Trophoblast cell (in vitro differentiated cells and primary cell): ENCODE measurements at regions not wholly inside any gene's neighbourhood (a gene's known extent, or its start where the extent isn't known, plus 50 kb on each side); places are given as distances from the start of the nearest gene placed in this dataset.

ENCODE experiments used
- DNase-seq, 2 donors: peaks; one replicate each; pipeline ENCODE4 v3.0.0-alpha.2; 2016
- H2AFZ ChIP-seq: 2 replicates; pipeline ENCODE4 v1.6.1; 2013; ENCODE audit warnings: low read length, moderate library complexity, mild to moderate bottlenecking; ENCODE audit not compliant: insufficient read depth, poor library complexity
- H2AK5ac ChIP-seq: 2 replicates; pipeline ENCODE4 v1.6.1; 2013; ENCODE audit warnings: mild to moderate bottlenecking, low read length
- H2BK120ac ChIP-seq: 2 replicates; pipeline ENCODE4 v1.6.1; 2013; ENCODE audit warnings: low read length, mild to moderate bottlenecking, moderate library complexity; ENCODE audit not compliant: insufficient read depth, poor library complexity
- H2BK12ac ChIP-seq: 2 replicates; pipeline ENCODE4 v1.6.1; 2013; ENCODE audit warnings: mild to moderate bottlenecking, low read length, moderate library complexity
- H2BK5ac ChIP-seq: 2 replicates; pipeline ENCODE4 v1.6.1; 2013; ENCODE audit warnings: low read length, low read depth, moderate library complexity, mild to moderate bottlenecking; ENCODE audit not compliant: poor library complexity
- H3K14ac ChIP-seq: 2 replicates; pipeline ENCODE4 v1.6.1; 2013; ENCODE audit warnings: mild to moderate bottlenecking, low read length
- H3K18ac ChIP-seq: 2 replicates; pipeline ENCODE4 v1.6.1; 2013; ENCODE audit warnings: mild to moderate bottlenecking, low read length
- H3K23ac ChIP-seq: 2 replicates; pipeline ENCODE4 v1.6.1; 2013; ENCODE audit warnings: low read length
- H3K27ac ChIP-seq: 2 replicates; pipeline ENCODE4 v1.5.1; 2013; ENCODE audit warnings: low read depth, mild to moderate bottlenecking, inconsistent platforms, low read length, moderate library complexity
- H3K27me3 ChIP-seq: 2 replicates; pipeline ENCODE4 v1.6.1; 2013; ENCODE audit warnings: inconsistent platforms, mild to moderate bottlenecking, low read length, moderate library complexity; ENCODE audit not compliant: insufficient read depth
- H3K36me3 ChIP-seq, 2 experiments: 1 replicate in 1 of 2; 2 replicates in 1 of 2; pipeline ENCODE4 v1.6.1; 2013; ENCODE audit warnings: low read length in 2 of 2, mild to moderate bottlenecking in 2 of 2, moderate library complexity in 1 of 2; ENCODE audit not compliant: insufficient read depth in 2 of 2, control insufficient read depth in 1 of 2
- H3K4ac ChIP-seq: 2 replicates; pipeline ENCODE4 v1.6.1; 2013; ENCODE audit warnings: low read depth, mild to moderate bottlenecking, low read length, moderate library complexity
- H3K4me1 ChIP-seq, 2 experiments: 1 replicate in 1 of 2; 2 replicates in 1 of 2; pipeline ENCODE4 v1.6.1; 2013; ENCODE audit warnings: low read length in 2 of 2, mild to moderate bottlenecking in 2 of 2, moderate library complexity in 1 of 2; ENCODE audit not compliant: insufficient read depth in 2 of 2, control insufficient read depth in 1 of 2
- H3K4me2 ChIP-seq: 2 replicates; pipeline ENCODE4 v1.6.1; 2013; ENCODE audit warnings: inconsistent platforms, mild to moderate bottlenecking, low read length, moderate library complexity
- H3K4me3 ChIP-seq: 2 replicates; pipeline ENCODE4 v1.5.1; 2013; ENCODE audit warnings: mild to moderate bottlenecking, low read depth, low read length, inconsistent platforms
- H3K79me1 ChIP-seq: one replicate; pipeline ENCODE4 v1.6.1; 2013; ENCODE audit warnings: low read length
- H3K79me2 ChIP-seq: 2 replicates; pipeline ENCODE4 v1.6.1; 2013; ENCODE audit warnings: low read length, mild to moderate bottlenecking; ENCODE audit not compliant: control insufficient read depth, insufficient read depth, poor library complexity
- H3K9ac ChIP-seq: 2 replicates; pipeline ENCODE4 v1.6.1; 2013; ENCODE audit warnings: mild to moderate bottlenecking, low read length
- H3K9me3 ChIP-seq: 2 replicates; pipeline ENCODE4 v1.6.1; 2013; ENCODE audit warnings: low read depth, mild to moderate bottlenecking, control low read depth, inconsistent platforms, low read length; ENCODE audit not compliant: insufficient read depth
- H4K12ac ChIP-seq: 2 replicates; pipeline ENCODE4 v1.6.1; 2013; ENCODE audit warnings: low read depth, mild to moderate bottlenecking, low read length, moderate library complexity
- H4K8ac ChIP-seq: 2 replicates; pipeline ENCODE4 v1.6.1; 2013; ENCODE audit warnings: low read depth, mild to moderate bottlenecking, low read length, moderate library complexity
- H4K91ac ChIP-seq: one replicate; pipeline ENCODE4 v1.6.1; 2013; ENCODE audit warnings: low read depth, mild to moderate bottlenecking, low read length, moderate library complexity
- WGBS: extraction: QIAGEN DNeasy Blood & Tissue Kit; methylation state at CpG from one replicate; pipeline ENCODE4 v1.1.7; 2013; ENCODE audit warnings: missing lambda C conversion rate; ENCODE audit not compliant: insufficient read length, insufficient coverage; ENCODE audit errors: extremely low coverage; 5-methylcytosine and 5-hydroxymethylcytosine counted together

DNA sequence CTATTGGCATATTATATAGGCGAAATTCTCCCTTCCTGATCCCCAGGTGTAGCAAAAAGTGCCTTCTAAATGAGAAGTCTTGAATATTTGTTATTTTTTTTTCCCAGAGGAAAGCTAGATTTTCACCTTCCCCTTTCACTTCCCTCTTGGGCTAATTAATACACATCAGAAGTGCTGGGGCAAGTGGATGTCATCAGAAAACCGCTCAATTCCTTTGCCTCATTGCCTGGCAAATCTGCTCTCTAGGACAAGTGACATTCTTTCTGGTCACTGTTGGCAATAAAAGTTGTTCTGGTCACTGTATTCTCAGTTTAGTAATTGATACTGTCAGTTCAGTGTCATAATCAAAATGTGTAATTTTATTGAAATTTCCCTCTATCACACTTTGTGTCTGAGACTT is 174.5 kb downstream of the ETNK1 start:
- no peak overlapping the region for H2AFZ ChIP-seq
- WGBS: no CpG with 5 or more reads among the region's 2 CpGs

DNA sequence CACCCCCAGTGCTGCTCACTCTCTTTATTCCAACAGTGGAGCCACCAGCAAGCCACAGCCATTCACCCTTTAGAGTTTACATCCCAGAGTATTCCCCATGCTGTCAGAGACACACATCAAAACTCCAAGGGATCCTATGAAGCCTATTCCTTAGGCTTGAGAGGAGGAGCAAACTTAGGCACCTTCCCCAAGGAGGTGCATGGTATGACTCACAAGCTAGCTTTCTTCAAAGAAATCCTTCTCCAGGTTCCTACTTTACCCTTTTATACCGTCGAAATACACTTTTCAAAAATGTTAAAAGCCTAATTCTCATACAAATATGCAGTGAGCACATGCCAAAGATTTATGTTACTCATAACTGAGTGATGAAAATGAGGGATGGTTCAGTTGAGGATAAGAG is 175.4 kb downstream of the ETNK1 start:
- H3K4me1 ChIP-seq: peaks cover 0 to 2% of the 10 kb centered on the region in 2 experiments
- H3K9me3 ChIP-seq: no peaks in the 10 kb centered on the region
- DNase-seq: peak; percentile 5 to 80
- H3K18ac ChIP-seq: no peak overlapping the region
- no peak overlapping the region for H2AFZ ChIP-seq
- no peak overlapping the region for H2AK5ac ChIP-seq
- H3K14ac ChIP-seq: no peak overlapping the region
- H3K9ac ChIP-seq: no peak overlapping the region
- H3K79me1 ChIP-seq: no peaks in the 10 kb centered on the region
- H2BK12ac ChIP-seq: no peak overlapping the region
- no peak overlapping the region for H4K8ac ChIP-seq
- no peak overlapping the region for H3K4ac ChIP-seq
- no peak overlapping the region for H4K12ac ChIP-seq
- no peak overlapping the region for H2BK5ac ChIP-seq
- H3K27me3 ChIP-seq: no peaks in the 10 kb centered on the region
- H3K4me3 ChIP-seq: no peak overlapping the region
- no peak overlapping the region for H3K23ac ChIP-seq
- no peaks in the 10 kb centered on the region for H3K79me2 ChIP-seq
- H2BK120ac ChIP-seq: no peak overlapping the region
- no peak overlapping the region for H3K4me2 ChIP-seq
- WGBS: 100% methylated on average over 2 of the region's 2 CpGs
- H4K91ac ChIP-seq: no peak overlapping the region
- no peak overlapping the region for H3K27ac ChIP-seq
- no peaks in the 10 kb centered on the region for H3K36me3 ChIP-seq

More for the DNA sequence above, 174.5 kb downstream of the ETNK1 start:
- H3K9me3 ChIP-seq: no peaks in the 10 kb centered on the region
- H4K12ac ChIP-seq: no peak overlapping the region
- no peak overlapping the region for H3K9ac ChIP-seq
- DNase-seq: no peak
- H2AK5ac ChIP-seq: no peak overlapping the region
- no peak overlapping the region for H2BK5ac ChIP-seq
- H3K27me3 ChIP-seq: no peaks in the 10 kb centered on the region
- H3K79me1 ChIP-seq: no peaks in the 10 kb centered on the region
- no peak overlapping the region for H2BK120ac ChIP-seq
- H4K8ac ChIP-seq: no peak overlapping the region
- peaks cover 0 to 2% of the 10 kb centered on the region in 2 experiments for H3K4me1 ChIP-seq
- no peak overlapping the region for H3K23ac ChIP-seq
- H3K4ac ChIP-seq: no peak overlapping the region
- no peak overlapping the region for H3K4me3 ChIP-seq
- no peak overlapping the region for H3K27ac ChIP-seq
- H3K14ac ChIP-seq: no peak overlapping the region
- no peak overlapping the region for H3K18ac ChIP-seq
- H3K4me2 ChIP-seq: no peak overlapping the region
- no peak overlapping the region for H2BK12ac ChIP-seq
- no peaks in the 10 kb centered on the region for H3K79me2 ChIP-seq
- no peaks in the 10 kb centered on the region for H3K36me3 ChIP-seq
- H4K91ac ChIP-seq: no peak overlapping the region

DNA sequence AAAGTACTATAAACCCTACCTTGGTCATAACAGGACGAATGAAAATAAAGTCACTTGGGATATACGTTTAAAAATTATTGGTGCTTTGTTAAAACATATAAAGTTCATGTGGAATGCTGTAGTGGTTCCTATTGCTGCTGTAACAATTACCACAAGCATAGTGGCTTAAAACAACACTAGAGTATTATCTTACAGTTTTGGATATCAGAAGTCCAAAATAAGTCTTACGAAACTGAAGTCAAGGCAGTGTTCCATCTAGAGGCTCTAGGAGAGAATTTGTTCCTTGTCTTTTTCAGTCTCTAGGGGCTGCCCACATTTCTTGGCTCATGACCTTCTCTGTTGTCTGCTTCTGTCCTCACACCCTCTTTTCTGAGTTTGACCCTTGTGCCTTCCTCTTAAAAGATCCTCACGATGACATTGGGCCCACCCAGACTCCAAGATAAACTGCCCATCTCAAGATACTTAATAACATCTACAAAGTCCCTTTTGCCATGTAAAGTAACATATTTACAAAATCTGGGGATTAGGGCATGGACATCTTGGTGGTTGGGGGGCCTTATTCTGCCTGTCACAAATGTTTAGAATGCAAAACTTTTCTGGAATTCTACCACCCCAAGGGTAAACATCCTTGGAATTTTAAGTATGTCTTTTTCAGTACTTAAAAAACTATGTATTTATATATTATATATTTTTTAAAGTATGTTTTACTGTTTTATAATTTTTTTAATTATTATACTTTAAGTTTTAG is 178.1 kb downstream of the ETNK1 start:
- H2BK12ac ChIP-seq: no peak overlapping the region
- no peak overlapping the region for H4K8ac ChIP-seq
- WGBS: no CpG with 5 or more reads among the region's 4 CpGs

DNA sequence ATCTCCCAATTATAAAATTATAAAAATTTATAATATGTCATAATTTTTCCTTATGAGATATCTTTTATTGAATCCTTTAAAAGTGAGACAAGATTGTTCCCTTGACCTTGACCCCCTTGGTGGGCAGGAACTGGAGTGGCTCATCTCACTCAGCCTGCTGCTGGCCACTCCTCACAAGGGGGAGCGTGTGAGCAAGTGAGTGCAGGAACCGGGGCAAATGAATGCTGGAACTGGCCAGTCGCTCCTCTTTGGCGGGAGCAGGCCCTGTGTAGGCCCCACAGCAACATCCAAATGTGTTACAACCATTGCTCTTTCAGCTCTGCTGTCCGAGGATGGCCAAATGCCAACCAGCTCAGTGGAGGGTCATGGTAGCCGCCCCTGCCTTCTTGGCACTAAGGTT is 178.8 kb downstream of the ETNK1 start:
- no peak overlapping the region for H2AK5ac ChIP-seq
- no peak overlapping the region for H3K4me3 ChIP-seq
- H2BK5ac ChIP-seq: no peak overlapping the region
- H3K9me3 ChIP-seq: no peaks in the 10 kb centered on the region
- H3K23ac ChIP-seq: no peak overlapping the region
- no peak overlapping the region for H3K27ac ChIP-seq
- no peak overlapping the region for H4K91ac ChIP-seq
- H2BK120ac ChIP-seq: no peak overlapping the region
- no peaks in the 10 kb centered on the region for H3K36me3 ChIP-seq
- no peak for DNase-seq
- H4K12ac ChIP-seq: no peak overlapping the region
- H3K4ac ChIP-seq: no peak overlapping the region
- H3K27me3 ChIP-seq: no peaks in the 10 kb centered on the region
- no peak overlapping the region for H2AFZ ChIP-seq
- H4K8ac ChIP-seq: no peak overlapping the region
- no peaks in the 10 kb centered on the region for H3K79me2 ChIP-seq
- no peak overlapping the region for H3K18ac ChIP-seq
- no CpG with 5 or more reads among the region's 6 CpGs for WGBS
- no peak overlapping the region for H3K9ac ChIP-seq
- no peak overlapping the region for H2BK12ac ChIP-seq
- no peak overlapping the region for H3K14ac ChIP-seq
- peaks cover 0 to 2% of the 10 kb centered on the region in 2 experiments for H3K4me1 ChIP-seq
- no peaks in the 10 kb centered on the region for H3K79me1 ChIP-seq
- no peak overlapping the region for H3K4me2 ChIP-seq

More for the DNA sequence above, 178.1 kb downstream of the ETNK1 start:
- Histone ChIP-seq H2BK120ac (no peak overlapping the region), H3K4ac (no peak overlapping the region), H2AK5ac (no peak overlapping the region), H3K36me3 (no peaks in the 10 kb centered on the region), H2BK5ac (peak overlapping the region; percentile 49), H3K4me3 (no peak overlapping the region), H3K4me1 (peaks cover 0 to 2% of the 10 kb centered on the region in 2 experiments), H3K14ac (no peak overlapping the region), H3K79me1 (no peaks in the 10 kb centered on the region), H3K4me2 (no peak overlapping the region), H3K23ac (no peak overlapping the region), H4K12ac (no peak overlapping the region), H3K27ac (no peak overlapping the region), H3K18ac (no peak overlapping the region), H3K79me2 (no peaks in the 10 kb centered on the region), H3K9ac (no peak overlapping the region), H2AFZ (no peak overlapping the region), H3K27me3 (no peaks in the 10 kb centered on the region), H4K91ac (no peak overlapping the region), H3K9me3 (no peaks in the 10 kb centered on the region)
- no peak for DNase-seq
